Dermis blood vessel endothelial cell (primary cell): ENCODE measurements at regions not wholly inside any gene's neighbourhood (a gene's known extent, or its start where the extent isn't known, plus 50 kb on each side); places are given as distances from the start of the nearest gene placed in this dataset.
"Not testable (repeated sequence)": the region's sequence is repeated elsewhere in the genome, so short reads cannot be mapped to it uniquely, and the experiment has no call there.

Experiments used
- DNase-seq: peaks from one replicate; pipeline ENCODE4 v3.0.0; 2010

DNA sequence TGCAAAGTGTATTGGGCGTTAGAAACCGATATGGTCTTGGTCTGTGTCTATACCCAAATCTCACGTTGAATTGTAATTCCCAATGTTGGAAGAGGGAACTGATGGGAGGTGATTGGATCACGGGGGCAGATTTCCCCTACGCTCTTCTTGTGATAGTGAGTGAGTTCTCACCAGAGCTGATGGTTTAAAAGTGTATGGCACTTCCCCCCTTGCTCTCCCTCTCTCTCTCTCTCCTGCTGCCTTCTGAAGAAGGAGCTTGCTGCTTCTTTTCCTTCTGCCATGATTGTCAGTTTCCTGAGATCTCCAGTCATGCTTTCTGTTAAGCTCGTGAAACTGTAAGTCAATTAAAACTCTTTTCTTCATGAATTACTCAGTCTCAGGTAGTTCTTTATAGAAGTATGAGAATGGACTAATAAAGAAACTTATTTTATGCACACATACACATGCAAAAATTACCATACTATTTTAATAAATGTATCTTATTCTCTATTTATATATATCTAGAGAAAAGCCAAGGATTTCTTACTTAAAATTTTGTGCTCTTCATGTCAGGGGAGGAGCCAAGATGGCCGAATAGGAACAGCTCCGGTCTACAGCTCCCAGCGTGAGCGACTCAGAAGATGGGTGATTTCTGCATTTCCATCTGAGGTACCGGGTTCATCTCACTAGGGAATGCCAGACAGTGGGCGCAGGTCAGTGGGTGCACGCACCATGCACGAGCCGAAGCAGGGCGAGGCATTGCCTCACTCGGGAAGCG is 1891.0 kb upstream of the FLRT2 start:
- no peak for DNase-seq

DNA sequence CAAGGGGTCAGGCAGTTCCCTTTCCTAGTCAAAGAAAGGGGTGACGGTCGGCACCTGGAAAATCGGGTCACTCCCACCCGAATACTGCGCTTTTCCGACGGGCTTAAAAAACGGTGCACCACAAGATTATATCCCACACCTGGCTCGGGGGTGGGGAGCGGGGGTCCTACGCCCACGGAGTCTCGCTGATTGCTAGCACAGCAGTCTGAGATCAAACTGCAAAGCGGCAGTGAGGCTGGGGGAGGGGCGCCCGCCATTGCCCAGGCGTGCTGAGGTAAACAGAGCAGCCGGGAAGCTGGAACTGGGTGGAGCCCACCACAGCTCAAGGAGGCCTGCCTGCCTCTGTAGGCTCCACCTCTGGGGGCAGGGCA is 1890.5 kb upstream of the FLRT2 start:
- DNase-seq = not testable (repeated sequence)

DNA sequence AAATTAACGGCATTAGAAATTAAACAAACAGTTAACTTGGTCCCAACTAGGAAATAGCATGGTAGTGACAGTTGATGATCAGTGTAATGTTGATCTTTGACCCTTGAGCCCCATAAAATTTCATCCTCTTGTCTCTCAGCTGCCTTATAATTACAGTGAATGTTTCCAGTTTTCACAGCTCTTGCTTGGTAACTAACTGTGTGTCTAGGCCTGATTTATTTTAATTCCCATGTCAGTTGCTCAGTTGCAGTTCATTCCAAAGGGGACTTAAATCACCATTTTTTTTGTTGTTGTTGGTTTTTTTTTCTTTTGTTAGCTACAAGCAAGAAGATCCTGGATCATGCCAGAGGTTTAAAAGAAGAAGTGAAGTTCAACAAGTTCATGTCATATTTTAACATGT is 1883.7 kb upstream of the FLRT2 start:
- DNase-seq = no peak

DNA sequence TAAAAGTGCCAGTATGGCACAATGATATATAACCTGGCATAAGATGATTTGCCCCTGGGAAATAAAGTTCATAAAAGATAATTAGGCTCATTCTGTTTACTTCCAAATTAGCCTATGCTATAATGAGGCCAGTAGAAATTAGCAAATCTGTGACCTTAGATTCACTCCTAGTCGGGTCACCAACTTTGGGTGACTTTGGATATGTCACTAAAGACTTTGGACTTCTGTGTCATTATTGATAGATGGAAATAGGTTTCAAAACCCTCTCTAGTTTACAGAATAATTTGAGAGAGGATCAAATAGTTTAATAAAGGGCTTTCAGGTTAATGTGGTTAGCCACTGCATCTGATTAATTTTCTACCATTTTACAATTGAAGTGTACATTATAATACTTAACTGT is 1869.3 kb upstream of the FLRT2 start:
- no peak for DNase-seq

DNA sequence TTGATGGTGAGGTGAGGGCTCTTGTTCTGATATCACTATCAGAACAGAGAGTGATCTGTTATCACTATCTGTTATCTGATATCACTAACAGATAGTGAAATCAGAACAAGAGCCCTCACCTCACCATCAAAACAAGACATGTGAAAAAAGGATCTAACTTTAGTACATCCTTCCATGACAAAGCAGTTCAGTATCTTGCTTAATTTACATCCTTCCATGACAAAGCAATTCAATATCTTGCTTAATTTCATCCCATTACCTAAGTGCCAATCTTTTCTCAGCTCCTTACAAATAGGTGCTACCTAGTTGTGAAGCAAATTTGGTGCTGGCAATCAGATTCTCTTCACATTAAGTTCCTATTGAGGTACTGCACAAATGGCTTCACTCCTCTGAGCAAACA is 1865.6 kb upstream of the FLRT2 start:
- DNase-seq = no peak

DNA sequence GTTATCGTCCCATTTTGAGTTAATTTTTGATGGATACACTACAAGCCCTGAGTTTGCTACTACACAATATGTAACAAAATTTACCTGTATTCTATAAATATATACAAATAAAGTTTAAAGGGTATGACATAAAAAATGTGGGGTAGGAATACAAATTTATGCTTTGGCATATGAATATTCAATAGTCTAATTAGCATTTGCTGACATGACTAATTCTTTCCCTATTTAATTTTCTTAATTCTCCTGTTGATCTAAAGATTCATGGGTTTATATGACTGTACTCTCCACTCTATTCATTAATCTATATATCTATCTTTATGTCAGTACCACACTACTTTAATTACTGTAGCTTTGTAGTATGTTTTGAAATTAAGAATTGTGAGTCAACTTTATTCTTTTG is 1840.7 kb upstream of the FLRT2 start:
- no peak for DNase-seq

DNA sequence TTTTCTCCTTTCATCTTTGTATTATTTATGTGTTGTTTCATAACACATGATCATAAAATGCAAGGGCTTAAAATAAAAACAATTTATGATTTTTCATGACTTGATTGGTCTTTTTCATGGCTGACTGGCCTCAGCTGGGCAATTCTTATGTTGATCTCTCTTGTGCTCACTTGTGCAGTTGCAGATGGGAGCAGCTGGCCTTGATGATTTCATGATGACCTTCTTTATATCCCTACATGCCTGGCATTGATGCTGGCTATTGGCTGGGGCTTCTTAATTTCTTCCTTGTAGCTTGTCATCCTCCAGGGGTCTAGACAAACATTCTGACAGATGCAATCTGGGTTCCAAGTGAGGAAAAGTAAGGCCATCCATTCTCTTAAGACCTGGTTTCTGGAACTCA is 1832.8 kb upstream of the FLRT2 start:
- no peak for DNase-seq

DNA sequence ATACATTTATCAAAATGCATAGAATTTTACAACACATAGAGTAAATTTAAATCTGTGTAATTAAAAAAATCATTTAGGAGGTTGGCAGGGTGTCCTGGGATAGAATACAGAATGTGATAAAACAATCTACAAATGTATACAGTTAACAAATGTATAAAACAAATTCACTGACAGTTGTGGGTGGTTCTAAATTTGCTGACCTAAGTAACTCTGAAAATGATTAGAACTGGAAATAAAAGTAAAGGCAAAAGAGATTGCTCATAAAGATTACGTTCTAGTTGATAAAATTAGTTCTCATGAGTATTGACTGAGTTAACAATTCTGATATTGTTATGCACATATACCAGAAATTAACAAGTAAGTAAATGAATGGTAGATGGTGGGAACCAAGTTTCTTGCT is 1827.3 kb upstream of the FLRT2 start:
- DNase-seq = no peak

DNA sequence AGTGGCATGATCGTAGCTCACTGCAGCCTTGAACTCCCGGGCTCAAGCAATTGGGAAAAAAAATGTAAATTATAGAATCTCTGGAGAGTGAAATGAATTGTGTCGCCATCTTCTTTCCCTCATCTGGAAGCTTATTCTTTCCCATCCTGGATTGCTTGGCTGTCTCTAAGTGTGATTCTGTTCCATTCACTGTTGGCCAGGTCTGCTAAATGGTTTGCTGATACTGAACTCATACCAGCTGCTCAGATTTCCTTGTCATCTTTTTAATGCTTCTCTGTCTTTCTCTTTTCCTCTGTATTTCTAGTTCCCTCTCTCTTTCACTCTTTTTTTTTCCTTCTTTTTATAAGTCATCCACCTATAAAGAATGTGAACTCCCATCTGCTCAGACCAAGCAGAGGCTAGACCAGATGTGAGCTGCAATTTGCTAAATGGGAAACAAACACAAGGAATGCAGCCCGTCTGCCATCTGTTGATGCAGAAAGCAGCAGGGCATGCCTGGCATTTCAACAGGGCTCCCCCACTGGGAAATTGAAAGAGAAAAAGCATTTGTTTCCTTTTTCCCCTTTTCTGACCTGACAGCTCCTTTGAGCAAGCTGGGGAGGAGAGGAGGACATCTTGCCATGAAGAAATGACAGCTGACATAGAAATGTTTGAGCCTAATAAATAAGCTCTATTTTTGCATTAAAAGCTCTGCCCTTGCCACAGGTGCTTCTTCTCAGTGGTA is 1823.6 kb upstream of the FLRT2 start:
- DNase-seq = peak; percentile 45

DNA sequence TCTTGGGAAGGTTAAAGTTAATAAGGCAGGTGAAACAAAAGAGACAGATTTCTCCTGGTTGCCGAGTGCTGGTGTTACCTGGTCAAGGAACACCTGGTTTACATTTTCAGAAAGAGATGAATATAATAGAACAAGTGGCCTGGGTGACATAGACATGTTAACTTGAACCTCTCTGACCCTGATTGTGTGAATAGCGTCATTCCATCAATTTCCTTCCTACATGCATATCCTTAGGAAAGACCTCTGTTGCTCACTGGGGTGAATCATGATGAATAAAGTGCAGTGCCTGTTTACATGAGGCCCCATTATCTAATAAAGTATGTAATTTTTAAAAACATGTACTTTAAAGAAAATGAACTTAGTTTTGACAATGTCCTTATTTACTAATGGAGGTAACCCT is 1822.9 kb upstream of the FLRT2 start:
- peak; percentile 82 for DNase-seq

DNA sequence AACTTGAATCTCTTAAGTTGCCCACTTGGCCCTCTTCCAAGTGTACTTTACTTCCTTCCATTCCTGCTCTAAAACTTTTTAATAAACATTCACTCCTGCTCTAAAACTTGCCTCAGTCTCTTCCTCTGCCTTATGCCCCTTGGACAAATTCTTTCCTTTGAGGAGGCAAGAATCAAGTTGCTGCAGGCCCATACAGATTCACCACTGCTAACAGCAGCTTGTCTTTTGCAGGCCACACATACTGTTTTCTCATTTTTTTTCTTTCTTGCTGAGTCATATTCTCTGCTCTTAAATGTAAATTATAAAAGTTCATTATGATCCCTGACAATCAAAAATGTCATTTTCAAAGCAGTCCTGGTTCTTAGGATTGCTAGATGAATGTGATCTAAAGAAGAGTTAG is 1820.8 kb upstream of the FLRT2 start:
- no peak for DNase-seq

DNA sequence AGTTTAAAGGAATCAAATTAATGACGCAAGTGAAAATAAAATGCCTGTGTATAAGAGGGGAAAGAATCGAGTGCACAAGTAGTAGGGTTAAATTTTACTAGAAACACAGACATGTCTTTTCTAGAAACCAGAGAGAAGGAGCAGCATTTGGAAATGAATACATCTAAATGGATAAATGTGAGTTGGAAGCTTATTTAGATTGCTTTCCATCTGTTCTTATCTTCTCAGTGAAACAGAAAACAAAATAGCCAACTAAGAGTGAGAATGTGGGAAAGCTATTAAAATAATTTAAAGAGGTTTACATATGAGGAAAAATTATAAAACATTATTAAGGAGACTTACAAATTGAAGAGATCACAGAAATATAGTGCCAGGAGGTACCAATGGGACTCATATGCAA is 1818.9 kb upstream of the FLRT2 start:
- no peak for DNase-seq

DNA sequence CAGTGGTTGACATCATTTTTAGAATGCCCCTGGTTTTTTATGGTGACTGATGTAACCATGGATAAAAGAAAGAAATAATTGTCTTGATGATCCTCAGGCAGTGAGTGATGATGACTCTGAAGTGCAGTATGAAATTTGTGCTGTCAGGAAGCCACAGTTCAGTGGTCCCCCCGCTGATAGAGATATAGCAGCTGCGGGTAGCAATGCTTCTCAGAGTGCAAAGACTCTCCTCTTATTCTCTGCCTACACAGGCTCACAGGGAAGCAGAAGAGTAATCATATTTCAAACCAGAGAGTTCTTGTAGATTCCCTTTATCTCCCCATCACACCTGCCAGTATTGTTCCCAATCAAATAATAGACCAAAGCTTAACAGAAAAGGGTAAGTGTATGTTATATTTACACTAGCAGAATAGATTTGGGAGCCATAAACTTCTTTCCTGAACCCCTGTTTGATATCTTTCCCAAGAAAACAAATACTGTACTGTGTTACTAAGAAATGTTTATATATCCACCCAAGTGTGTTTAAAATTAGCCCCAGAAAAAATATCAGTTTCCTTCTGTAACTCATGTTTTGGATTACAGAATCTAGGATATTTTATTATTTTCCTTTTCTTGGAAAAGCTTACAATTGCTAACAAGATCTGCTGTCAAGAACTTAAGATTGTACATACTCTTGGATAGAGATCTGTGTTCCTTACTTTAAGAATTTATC is 1817.4 kb upstream of the FLRT2 start:
- DNase-seq = no peak

DNA sequence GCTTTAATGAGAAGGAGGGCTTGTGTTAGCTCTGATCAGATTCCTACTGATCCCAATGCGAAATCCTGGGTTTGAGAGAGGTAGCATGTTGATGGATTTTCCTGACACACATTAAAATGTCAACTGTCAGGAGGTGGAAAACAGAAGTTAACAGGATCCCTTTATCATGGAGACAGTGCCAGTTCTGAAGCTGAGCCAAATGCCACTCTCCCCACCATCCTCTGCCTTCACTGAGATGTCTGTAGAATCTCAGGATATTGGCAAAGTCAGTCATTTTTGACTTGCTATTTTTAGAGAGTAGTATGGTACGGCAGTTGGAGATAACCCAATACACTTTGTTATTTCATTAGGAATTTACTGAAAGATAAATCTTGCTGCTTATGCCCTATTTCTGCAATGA is 1816.2 kb upstream of the FLRT2 start:
- DNase-seq = no peak

DNA sequence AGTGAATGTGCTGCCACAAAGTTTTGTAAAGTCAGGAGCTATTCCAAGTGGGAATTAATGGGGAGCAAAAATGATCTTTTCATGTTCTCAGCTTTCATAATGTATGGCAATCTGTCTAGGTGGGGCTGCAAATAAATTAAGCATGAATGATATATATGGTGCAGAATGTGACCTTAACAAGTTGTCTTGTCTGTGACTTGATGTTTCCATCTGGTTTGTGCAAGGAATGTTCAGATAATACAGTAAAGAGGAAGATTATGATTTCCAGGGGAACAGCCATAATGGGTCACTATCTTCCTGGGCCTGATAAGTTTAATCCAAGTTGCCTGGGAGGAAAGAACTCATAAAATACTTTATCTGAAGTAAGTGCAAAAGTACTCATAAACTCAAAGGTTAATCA is 1815.8 kb upstream of the FLRT2 start:
- no peak for DNase-seq

DNA sequence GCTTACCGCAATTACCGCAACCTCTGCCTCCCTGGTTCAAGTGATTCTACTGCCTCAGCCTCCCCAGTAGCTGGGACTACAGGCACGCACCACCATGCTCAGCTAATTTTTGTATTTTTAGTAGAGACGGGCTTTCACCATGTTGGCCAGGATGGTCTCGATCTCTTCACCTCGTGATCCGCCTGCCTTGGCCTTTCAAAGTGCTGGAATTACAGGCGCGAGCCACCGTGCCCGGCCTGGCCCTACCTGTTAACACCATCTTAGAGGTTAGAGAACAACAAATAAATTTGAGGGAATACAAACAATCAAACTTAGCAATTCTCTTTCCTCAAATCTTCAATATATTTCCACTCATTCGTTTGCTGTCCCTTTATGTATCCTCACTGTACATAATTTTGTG is 1810.5 kb upstream of the FLRT2 start:
- not testable (repeated sequence) for DNase-seq

DNA sequence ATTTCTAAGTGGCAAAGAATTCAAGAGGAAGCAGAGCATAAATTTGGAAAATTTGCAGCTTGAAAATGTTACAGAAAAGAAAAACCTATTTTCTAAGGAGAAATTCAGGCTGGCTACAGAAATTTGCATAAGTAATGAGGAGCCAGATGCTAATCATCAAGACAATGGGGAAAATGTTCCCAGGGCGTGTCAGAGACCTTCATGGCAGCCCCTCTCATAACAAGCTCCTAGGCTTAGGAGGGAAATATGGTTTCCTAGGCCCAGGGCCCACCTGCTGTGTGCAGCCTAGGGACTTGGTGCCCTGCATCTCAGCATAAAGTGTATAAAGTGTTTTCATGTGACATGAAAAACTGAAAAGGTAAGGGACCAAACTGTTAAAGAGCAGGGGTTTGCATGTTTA is 1796.3 kb upstream of the FLRT2 start:
- no peak for DNase-seq

DNA sequence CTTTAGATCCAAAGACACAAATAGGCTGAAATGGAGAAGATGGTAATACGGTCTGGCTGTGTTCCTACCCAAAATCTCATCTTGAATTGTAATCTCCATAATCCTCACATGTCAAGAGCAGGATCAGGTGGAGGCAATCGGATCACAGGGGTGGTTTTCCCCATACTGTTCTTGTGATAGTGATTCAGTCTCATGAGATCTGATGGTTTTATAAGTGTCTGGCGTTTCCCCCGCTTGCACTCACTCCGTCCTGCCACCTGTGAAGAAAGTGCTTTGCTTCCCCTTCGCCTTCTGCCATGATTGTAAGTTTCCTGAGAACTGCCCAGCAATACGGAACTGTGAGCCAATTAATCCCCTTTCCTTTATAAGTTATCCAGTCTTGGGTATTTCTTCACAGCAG is 1795.5 kb upstream of the FLRT2 start:
- no peak for DNase-seq

DNA sequence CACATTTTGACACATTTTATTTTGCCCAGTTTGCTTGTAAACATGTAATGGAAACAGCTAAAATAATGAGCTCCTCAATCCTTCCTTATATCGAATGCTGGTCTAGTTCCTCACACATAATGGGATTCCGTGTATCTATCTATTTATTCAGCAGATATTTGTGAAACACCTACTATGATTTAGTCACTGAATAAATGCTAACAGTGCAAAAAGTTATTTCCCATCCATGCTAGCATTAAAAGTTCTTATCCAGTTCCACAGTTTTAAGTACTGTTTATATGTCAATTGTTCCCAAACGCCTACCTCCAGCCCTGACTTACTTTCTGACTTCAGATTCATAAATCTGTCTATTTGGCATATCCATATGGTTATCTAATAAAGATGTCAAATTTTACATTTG is 1788.7 kb upstream of the FLRT2 start:
- no peak for DNase-seq

DNA sequence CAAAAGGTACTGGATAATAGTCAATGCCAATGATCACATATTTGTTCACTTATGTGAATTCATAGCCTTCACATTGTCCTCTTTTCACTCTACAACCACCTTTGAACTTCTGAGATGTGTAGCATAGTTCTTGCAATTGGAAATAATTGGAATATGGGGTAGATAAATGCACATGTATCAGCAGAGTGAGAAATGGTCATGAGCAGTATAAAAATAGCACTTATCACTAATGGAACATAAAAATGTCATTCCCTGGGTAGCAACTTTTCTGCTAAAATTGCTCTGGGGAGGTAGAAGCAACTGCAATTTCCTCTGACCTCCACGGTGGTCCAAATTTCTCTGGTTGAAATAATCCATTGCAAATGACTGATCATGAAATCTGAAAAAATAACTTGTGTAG is 1785.7 kb upstream of the FLRT2 start:
- DNase-seq = no peak

DNA sequence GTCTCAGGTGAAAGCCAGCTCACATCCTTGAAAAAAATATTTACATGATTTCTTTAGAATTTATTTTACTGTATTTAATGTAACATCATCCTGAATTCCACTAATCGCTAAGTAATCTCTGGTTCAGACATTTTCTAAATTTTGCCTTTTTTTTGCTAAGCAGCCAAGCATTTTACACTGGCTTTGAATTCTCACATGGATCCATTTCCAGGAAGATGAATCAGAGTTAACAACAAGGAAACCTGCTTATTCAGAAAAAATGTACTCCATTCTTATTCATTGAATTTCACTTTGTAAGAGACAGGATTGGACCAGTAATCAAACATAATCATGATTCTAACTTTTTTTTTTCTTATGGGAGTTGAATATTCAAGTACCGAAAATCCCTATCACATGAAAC is 1785.1 kb upstream of the FLRT2 start:
- DNase-seq = peak; percentile 33

DNA sequence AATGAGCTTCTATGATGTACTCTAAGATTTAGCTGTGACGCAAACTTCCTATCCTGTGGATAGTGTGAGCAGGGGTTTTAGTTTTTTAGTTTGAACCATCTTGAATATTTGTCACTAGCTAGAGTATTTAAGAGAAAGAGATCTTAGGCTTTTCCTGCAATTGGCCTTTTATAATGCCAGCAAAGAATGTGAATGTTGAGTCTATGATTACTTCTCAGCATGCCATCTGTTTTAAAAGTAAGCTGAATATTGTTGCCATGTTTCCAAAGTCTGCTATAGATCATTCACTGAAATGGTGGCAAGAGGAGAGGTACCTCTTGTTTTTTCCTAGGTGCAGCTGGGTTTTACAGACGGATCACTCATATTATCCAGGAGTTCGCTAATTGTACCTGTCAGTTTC is 1783.6 kb upstream of the FLRT2 start:
- no peak for DNase-seq

DNA sequence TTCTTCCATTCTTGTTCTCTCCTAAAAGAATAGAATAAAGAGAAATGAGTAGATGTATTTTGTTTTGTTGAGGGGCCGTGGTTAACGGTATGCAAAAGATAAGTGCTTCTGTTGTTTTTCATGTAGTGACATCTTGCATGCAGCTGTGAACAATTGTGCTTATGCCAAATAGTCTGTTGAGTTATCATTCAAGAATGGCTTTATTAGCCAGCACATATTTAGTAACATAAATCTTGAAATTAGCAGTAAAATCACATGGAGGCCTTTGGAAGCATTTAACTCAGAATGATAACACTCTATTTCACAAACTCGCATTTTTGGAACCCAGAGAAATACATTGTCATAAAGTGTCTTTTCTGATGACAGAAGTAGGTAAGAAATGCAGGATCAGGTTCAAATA is 1772.0 kb upstream of the FLRT2 start:
- no peak for DNase-seq
